Activated CD8-positive, alpha-beta memory T cell treated with anti-CD3 and anti-CD28 coated beads for 36 hours (primary cell): ENCODE measurements at regions not wholly inside any gene's neighbourhood (a gene's known extent, or its start where the extent isn't known, plus 50 kb on each side); places are given as distances from the start of the nearest gene placed in this dataset.

ENCODE experiments used
- CTCF ChIA-PET: fragments of 350-600 bp; sonication (Branson Sonifier 250); formaldehyde crosslinking; loops from one replicate; lab custom pipeline; 2021; ENCODE audit warnings: antibody characterized with exemption; lab: Charles Lee
- POLR2A ChIA-PET: fragments of 350-600 bp; sonication (Branson Sonifier 250); formaldehyde crosslinking; loops from one replicate; lab custom pipeline; 2021; ENCODE audit warnings: antibody characterized with exemption; lab: Charles Lee

DNA sequence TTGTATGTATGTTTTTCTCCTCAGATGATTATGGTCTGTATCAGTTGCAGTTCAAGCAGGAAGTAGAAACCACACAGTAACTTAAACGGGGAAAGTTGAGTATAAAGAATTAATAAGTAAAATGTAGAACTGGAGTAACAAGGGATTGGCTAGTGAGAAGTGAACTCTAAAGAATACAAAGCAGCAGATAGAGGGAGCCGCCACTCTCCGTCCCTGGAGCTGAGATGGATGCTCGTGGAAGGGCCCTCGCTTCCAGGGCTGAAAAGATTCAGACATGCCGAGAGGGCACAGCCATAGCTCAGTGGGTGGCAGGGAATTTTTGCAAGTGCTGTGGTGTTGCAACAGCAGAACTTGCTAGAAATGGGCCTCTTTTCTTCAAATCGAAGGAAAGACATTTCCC, 155.8 kb downstream of the COL6A3 start:
- ChIA-PET CTCF (no interaction called here), POLR2A (no interaction called here)

DNA sequence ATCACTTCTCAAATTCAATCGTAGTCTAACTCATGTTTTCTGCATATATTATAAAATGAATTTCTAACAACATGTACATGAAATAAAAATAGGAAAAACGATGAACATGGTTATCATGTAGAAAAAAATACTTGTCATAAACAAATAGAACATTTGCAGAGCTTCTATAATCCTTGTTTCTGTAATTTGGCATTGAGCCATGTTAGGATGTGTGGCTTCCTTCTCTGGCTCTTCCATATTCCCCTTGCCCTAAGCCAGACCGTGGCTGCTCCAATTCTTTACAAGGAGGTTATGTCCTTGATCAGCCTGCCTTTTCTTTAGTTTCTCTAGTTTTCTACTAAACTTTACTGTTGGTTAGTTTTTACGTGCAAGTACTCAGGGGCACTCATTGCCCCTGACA, 155.3 kb downstream of the COL6A3 start:
- POLR2A ChIA-PET = no interaction called here
- CTCF ChIA-PET = interaction anchor here (1.3 kb wide), 1 partner anchor 10 kb away, joined by 3 read pairs; no protein-coding TSS in a partner anchor

DNA sequence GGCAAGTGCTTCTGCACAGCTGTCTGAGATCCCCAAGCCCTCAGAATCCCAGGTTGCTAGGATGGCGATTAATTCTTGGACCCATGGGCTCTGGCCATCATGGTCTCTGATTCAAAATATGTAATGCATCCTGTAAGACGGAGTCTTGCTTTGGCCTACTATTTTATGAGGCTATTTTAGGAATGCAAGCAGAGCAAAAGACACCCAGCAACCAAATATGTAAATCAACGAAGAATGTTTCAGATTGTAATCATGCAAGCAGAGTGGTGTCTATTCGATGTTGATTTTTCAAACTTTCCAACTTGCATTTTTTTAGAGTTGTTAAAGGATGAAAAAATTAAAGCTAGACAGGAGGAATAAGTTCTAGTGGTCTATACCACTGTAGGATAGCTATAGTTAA, 154.8 kb downstream of the COL6A3 start:
- ChIA-PET CTCF (interaction anchor here (1.3 kb wide), 1 partner anchor 10 kb away, joined by 3 read pairs; no protein-coding TSS in a partner anchor), POLR2A (no interaction called here)

DNA sequence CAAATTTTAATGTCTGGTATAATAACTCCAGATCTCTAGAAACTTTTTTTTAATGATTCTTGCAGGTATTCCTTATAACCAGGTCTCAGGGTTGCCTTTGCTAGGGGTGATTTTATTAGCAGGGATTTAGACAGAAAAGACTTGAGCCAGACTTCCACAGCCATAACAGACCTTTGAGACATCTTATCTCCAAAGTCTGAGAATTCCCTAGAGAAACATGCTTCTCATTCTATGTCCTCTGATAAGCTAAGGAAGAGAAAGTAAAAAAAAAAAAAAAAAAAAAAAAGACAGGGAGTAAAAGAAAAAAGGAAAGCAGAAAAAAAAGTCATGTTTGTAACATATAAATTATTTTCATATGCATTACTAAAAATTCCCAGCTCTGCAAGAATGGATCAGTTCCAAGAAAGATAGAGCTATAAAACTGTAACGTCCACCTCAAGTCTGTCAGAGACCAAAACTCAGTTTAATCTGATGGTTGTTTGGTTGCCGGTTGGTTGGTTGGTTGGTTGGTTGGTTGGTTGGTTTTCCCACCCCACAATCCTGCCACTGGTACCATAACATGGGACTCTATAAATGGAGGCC, 153.8 kb downstream of the COL6A3 start:
- POLR2A ChIA-PET = no interaction called here
- CTCF ChIA-PET = interaction anchor here (1.3 kb wide), 1 partner anchor 215 kb away, joined by 3 read pairs; no protein-coding TSS in a partner anchor

DNA sequence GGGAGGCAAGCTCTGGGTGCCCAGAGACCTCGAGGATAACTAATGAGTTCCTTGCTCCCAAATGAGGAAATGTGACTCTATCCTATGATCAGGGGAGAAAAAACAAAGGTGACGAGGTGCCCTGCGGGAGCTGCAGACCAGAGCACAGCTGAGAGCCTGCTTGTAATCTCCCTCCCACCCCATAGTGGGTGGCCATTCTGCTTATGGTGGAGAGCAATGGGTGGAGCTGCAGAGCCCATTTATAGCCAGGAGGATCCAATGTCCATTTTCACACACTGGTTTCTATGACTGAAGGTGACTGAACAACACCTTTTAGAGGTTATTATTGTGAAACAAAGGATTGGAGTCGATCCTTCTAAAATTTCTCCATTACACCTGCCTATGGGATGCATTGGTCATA, 153.3 kb downstream of the COL6A3 start:
- ChIA-PET POLR2A (no interaction called here), CTCF (interaction anchor here (1.3 kb wide), 1 partner anchor 215 kb away, joined by 3 read pairs; no protein-coding TSS in a partner anchor)

DNA sequence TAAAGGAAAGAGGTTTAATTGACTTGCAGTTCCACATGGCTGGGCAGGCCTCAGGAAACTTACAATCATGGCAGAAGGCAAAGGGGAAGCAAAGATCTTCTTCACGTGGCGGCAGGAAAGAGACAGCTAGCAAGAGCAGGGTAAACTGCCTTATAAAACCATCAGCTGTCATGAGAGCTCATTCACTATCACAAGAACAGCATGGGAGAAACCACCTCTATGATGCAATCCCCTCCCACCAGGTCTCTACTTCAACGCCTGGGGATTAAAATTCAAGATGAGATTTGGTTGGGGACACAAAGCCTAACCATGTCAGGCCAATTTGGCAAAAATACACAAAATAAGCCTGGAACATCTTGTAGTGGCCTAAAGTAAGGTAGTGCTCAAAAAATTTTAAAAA, 152.6 kb downstream of the COL6A3 start:
- ChIA-PET CTCF (no interaction called here), POLR2A (no interaction called here)

DNA sequence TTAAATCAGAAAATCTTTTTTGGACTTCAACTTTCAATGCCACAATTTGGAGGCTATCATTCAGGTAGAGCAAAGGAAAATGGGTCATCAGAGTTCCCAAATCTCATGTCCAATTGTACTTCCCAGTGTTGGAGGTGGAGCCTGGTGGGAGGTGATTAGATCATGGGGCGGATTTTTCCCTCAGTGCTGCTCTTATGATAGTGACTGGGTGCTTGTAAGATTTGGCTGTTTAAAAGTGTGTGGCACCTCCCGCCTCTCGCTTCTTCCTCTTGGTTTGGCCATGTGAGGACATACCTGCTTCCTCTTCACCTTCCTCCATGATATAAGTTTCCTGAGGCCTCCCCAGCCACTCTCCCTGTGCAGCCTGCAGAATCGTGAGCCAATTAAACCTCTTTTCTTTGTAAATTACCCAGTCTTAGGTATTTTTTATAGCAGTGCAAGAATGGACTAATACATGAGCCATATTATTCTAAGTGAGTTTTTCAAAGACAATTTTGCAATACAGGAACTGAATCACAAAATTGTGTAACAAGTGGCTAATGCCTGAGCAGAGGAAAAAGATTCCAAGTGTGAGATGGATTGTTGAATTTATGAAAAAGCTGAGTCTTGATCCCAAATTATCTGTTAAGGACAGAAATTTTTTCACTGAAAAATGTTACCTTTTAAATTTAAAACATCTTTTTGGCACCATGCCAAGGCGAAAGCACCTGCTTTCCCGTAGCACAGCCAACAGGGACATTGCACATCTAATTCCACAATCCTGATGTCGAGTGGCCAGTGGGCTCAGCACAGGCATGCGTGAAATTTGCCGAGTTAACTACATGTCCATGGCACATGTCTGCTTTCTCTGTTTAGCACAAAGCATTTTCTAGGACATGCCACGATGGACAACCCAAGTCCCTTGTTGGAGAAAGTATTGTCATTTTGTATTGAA, 150.9 kb downstream of the COL6A3 start:
- CTCF ChIA-PET = no interaction called here
- POLR2A ChIA-PET = no interaction called here

DNA sequence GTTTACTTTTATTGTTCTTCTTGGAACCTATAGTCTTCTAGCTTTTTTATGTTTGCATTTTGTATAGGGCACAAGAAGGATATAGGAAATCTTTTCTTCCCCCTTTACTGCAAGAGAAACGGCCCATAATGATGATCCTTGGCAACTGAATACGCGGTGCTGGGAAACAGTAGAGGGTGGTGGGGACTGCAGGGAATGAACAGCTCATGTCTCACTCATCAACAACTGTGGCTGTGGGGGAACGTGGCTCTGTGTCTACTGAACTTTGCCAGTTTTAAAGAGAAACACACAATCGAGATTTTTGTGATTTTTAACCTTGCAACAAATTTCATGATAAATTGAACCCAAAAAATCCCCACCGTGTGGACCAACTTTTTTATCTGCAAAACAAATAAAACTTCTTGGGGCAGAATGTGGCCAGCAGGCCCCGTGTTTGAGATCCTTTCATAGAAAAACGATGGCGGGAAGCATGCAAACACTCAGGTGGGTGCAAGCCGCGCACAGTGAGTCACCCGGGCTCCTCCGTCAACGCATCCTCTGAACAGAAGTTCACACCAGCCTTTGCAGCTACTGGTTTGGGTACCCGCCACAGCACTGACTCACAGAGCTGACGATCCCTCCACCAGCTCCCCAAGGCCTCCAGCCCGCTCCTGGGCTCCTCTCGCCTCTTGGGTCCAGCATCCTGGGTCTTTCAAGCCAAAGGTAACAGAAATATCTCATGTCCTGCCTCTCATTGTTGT, 149.3 kb downstream of the COL6A3 start:
- ChIA-PET CTCF (no interaction called here), POLR2A (no interaction called here)

DNA sequence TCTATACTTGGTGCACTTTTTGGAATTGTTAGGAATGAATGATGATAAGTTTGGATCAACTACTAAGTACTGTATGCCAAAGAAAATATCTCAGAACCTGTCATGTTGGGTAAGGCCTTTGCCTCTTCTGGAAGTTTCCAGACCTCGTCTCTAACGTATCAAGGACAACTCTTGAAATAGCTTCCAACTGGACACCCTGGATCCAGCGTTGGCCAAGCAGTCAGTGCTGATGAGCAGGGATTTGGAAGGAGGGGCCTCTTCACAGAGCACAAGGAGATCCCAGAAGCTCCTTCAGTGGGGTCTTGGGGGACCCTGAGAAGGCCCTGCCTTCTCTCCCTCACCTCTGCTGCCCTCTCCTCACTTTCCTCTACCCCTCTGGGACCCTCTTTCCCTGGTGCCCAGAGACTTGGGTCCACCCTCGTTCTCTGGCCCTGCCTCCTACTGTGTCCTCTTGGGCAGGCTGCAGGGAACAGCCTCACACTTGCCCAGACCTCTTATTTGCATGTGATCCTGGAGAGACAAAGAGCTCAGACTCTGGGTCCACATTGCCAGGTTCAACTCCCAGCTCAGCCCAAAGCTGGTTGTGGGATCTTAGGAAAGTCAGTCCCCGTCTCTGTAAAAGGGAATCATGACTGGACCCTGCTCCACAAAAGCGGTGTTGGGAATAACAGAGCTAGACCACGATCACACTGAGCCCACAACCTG, 145.8 kb downstream of the COL6A3 start:
- ChIA-PET CTCF (interaction anchor here (0.7 kb wide), 1 partner anchor 16 kb away, joined by 3 read pairs; no protein-coding TSS in a partner anchor), POLR2A (no interaction called here)

DNA sequence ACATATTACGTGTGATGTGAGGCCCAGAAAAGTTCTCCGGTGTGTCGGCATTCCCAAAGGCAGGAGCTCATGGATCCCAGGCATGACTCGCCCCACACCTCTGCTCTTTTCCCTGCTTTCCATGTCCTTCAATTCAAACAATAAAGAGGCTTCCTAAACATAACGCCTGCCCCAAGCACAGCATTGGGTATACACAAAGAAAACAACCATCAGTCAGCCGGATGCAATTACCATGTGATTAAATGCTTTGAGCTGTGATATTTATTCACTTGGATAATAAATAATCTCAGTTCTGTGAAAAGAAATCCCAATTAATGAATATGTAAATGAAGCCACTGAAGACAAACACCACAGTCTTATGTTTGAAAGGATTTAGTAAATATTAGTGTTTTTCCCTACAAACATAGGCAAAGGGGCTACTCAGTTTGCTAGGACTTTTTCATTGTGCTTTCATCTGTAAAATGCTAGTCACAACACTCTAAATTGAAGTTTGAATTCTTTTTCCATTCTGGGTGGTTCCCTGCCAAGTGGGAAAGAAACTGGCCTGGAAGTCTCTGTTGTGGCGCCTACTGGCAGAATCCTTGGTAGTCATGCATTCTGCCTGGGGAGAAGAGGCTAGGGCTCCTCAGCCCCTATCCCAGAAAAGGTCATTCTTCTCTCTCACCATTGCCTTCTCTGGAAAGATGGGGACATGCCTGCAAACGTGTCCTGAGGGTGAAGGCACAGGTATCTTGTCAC, 144.7 kb downstream of the COL6A3 start:
- CTCF ChIA-PET = interaction anchor here (0.7 kb wide), 1 partner anchor 15 kb away, joined by 3 read pairs; no protein-coding TSS in a partner anchor

DNA sequence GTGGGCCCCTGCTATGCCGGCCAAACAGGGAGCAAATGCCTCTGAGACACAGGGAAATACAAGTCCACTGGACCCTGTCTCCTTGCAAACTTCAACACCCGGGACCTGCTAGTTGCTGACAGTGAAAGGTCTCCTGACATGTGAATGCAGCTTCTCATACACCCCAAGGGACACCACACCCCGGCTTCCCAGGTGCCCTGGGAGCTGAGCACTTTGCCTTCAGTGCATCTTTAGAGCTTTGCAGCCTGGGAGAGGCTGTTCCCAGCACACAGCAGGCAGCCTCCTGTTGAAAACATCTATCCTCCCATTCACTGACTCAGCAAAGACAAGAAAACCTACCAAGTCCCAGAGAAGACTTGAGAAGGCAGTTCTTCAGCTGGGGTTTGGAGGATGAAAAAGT, 143.4 kb downstream of the COL6A3 start:
- ChIA-PET POLR2A (no interaction called here), CTCF (no interaction called here)

More for the DNA sequence above, 144.7 kb downstream of the COL6A3 start:
- POLR2A ChIA-PET = no interaction called here

DNA sequence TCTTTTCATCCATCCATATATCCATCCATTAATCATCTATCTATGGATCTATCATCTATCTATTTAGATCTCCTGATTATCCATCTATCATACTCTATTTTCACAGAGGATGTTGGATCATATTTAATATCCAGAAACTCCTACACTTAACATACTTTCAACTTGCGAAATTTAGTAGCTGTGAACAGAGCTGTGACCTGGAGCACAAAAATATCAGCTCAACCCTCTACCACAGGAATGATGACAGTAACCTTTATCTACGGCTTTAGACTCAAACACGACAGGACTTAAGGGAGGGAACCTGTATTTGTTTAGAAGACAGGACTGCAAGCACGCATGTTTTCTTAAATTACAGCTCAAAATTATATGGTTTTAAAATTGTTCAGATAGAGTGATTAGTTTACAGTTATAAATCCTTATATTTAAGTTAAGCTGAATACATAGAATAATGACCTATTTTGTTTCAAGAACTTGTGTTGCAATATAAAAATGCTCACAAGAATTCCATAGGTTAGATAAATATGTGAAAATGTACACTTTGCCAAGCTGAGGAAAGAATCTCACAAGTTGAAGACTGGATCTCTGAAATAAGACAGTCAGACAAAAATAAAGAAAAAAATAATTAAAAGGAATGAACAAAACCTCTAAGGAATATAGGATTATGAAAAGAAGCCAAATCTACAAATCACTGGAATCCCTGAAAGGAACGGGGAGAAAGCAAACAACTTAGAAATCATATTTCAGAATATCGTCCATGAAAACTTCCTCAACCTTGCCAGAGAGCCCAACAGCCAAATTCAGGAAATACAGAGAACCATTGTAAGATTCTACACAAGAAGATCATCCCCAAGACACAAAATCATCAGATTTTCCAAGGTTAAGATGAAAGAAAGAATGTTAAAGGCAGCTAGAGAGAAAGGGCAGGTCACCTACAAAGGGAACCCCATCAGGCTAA, 142.0 kb downstream of the COL6A3 start:
- CTCF ChIA-PET = no interaction called here
- POLR2A ChIA-PET = no interaction called here
